Type B pancreatic cell (in vitro differentiated cells): ENCODE measurements at regions not wholly inside any gene's neighbourhood (a gene's known extent, or its start where the extent isn't known, plus 50 kb on each side); places are given as distances from the start of the nearest gene placed in this dataset.
A peak's percentile ranks its signal among the peaks of the same experiment; 100 is the strongest.
"Not testable (repeated sequence)": the region's sequence is repeated elsewhere in the genome, so short reads cannot be mapped to it uniquely, and the experiment has no call there.

Experiments used
- DNase-seq: peaks from one replicate; pipeline ENCODE4 v3.0.0; 2021; ENCODE audit warnings: mixed read lengths; ENCODE audit not compliant: unreplicated experiment; ENCODE audit errors: extremely low spot score
- H3K27ac Mint-ChIP-seq: 2 replicates; pipeline ENCODE4 v1.8.0; 2021; ENCODE audit warnings: mild to moderate bottlenecking, mixed read lengths
- H3K27me3 Mint-ChIP-seq: 2 replicates; pipeline ENCODE4 v1.8.0; 2021; ENCODE audit warnings: mixed read lengths
- H3K36me3 Mint-ChIP-seq: 2 replicates; pipeline ENCODE4 v1.8.0; 2021; ENCODE audit warnings: mixed read lengths
- H3K4me1 Mint-ChIP-seq: one replicate; pipeline ENCODE4 v1.8.0; 2021; ENCODE audit warnings: mixed read lengths; ENCODE audit not compliant: unreplicated experiment
- H3K4me3 Mint-ChIP-seq: 2 replicates; pipeline ENCODE4 v1.8.0; 2021; ENCODE audit warnings: mild to moderate bottlenecking, mixed read lengths
- H3K9me3 Mint-ChIP-seq: 2 replicates; pipeline ENCODE4 v1.8.0; 2021; ENCODE audit warnings: mixed read lengths
- TF ChIP-seq, protein P1 (sequence below): fragments of 200-600 bp; sonication (generic); conservative IDR thresholded peaks from 2 replicates; pipeline ENCODE4 v1.5.0; 2021; ENCODE audit warnings: antibody characterized with exemption, mild to moderate bottlenecking

DNA sequence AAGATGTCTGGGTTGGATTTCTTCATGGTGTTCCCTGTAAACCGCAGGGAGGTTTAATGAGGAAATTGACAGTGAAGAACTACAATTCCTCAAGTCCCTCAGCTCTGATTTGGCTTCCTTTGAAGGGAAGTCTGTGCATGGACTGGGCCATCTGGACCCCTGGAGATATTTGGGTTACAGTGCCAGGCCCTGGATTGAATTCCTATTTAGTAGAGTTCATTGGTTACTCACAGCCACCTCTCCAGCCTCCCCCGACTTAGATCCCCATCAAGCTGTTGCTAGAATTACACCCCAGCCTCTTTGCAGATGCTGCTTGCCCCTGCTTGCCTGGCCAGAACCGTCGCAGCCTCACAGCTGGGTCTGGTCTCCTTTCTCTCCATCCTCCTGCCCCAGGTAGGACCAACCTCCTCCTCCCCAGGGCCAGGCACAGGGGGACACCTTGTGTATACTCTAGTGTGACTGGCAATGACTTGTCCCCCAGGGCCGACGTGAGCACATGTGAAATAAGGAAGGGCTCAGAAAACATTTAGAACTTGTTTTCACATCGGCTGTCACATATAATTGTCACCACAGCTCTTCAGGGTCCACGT lies 93.2 kb upstream of the LRPAP1 start:
- H3K36me3 Mint-ChIP-seq, H3K27ac Mint-ChIP-seq, H3K9me3 Mint-ChIP-seq, H3K4me3 Mint-ChIP-seq, DNase-seq: not testable (repeated sequence)
- Mint-ChIP-seq H3K4me1 (peaks cover 25% of the 10 kb centered on the region), H3K27me3 (peaks cover 20% of the 10 kb centered on the region)

DNA sequence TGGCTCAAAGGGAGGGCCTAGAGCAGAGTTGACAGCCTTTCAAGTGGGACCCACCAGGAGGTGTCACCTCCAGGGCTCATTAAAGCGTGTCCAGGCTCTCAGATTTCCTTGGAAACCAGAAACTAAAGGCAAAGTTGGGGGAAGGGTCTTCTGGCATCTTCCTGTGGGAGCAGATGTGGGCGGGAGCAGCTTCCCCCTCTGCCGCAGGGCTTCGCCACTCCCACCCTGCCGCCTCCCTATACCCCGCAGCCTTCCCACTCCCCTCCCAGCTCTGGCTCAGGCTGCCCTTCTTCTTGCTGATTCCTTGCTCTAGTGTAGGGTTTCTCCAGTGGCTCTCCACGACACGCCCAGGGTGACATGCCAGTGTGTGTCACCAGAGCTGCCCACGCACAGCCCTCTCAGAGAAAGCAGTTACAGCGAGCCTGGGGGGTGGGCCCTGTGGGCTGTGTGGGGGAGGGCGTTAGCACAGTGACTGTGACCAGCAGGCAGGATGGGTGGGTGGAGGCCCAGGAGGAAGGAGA lies 91.6 kb upstream of the LRPAP1 start:
- peak overlapping the region; percentile 47 for H3K4me3 Mint-ChIP-seq
- H3K36me3 Mint-ChIP-seq, H3K9me3 Mint-ChIP-seq, DNase-seq: not testable (repeated sequence)
- H3K4me1 Mint-ChIP-seq, result peaks cover 25% of the 10 kb centered on the region
- H3K27ac Mint-ChIP-seq, result peak overlapping the region; percentile 59
- H3K27me3 Mint-ChIP-seq, result peaks cover 19% of the 10 kb centered on the region

DNA sequence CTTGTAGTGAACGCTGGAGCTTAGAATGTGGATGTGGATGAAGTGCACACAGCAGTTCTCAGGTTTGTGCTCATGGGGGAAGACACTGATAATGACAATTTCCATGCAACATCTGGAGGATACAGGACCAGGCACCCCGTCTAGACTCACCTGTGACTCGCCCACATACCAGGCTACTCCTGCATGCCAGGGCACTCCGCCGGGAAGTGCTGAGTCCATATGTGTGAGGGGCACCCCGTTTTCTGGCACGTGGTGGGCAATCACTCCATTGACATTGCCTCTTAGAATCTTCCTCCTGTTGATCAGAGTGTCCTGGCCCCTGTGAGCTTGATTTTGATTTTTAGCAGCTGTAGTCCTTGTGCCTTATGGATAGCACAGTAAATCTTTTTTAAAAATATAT lies 90.9 kb upstream of the LRPAP1 start:
- no peaks in the 10 kb centered on the region for H3K36me3 Mint-ChIP-seq
- DNase-seq, result no peak
- H3K4me3 Mint-ChIP-seq, result no peak overlapping the region
- H3K27ac Mint-ChIP-seq, result no peak overlapping the region
- TF ChIP-seq, protein P1, sequence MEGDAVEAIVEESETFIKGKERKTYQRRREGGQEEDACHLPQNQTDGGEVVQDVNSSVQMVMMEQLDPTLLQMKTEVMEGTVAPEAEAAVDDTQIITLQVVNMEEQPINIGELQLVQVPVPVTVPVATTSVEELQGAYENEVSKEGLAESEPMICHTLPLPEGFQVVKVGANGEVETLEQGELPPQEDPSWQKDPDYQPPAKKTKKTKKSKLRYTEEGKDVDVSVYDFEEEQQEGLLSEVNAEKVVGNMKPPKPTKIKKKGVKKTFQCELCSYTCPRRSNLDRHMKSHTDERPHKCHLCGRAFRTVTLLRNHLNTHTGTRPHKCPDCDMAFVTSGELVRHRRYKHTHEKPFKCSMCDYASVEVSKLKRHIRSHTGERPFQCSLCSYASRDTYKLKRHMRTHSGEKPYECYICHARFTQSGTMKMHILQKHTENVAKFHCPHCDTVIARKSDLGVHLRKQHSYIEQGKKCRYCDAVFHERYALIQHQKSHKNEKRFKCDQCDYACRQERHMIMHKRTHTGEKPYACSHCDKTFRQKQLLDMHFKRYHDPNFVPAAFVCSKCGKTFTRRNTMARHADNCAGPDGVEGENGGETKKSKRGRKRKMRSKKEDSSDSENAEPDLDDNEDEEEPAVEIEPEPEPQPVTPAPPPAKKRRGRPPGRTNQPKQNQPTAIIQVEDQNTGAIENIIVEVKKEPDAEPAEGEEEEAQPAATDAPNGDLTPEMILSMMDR, result no peak
- peaks cover 25% of the 10 kb centered on the region for H3K4me1 Mint-ChIP-seq
- peaks cover 25% of the 10 kb centered on the region for H3K27me3 Mint-ChIP-seq
- H3K9me3 Mint-ChIP-seq, result peaks cover 14% of the 10 kb centered on the region

DNA sequence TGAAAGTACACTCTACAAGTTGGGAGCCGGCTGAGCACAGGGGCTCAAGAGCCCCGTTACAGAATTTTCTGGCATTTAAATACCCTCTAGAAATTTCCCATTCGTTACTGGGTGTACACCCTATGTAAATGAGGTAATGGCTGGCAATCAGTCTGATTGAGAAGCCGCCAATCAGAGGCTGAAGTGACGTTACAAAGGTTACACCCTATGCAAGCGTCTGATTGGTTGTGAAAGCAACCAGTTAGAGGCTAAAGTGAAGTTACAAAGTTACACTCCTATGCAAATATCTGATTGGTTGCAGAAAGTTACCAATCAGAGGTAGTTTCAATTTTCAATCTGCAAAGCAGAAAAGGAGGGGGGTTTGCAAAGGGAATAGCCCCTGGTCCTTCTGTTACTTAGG lies 88.1 kb upstream of the LRPAP1 start:
- not testable (repeated sequence) for H3K36me3 Mint-ChIP-seq, H3K27ac Mint-ChIP-seq
- H3K27me3 Mint-ChIP-seq, result peaks cover 30% of the 10 kb centered on the region

DNA sequence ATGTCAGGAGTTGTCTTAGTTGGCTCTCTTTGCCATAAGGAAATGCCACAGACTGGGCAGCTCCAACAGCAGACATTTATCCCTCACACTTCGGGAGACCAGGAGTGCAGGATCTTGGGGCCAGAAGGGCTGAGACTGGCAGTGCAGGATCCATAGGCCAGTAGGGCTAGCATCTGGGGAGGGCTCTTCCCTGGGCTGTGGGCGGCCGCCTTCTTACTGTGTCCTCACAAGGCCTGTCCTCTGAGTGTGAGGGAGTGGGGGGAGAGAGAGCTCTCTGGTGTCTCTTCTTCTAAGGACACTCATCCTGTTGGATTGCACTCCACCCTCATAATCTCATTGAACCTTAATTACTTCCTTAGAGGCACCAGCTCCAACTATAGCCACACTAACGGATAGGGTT lies 87.5 kb upstream of the LRPAP1 start:
- H3K36me3 Mint-ChIP-seq, DNase-seq, H3K27ac Mint-ChIP-seq, H3K4me3 Mint-ChIP-seq: not testable (repeated sequence)
- peaks cover 15% of the 10 kb centered on the region for H3K4me1 Mint-ChIP-seq
- H3K9me3 Mint-ChIP-seq, result peaks cover 15% of the 10 kb centered on the region
- peaks cover 24% of the 10 kb centered on the region for H3K27me3 Mint-ChIP-seq

More for the DNA sequence above, 88.1 kb upstream of the LRPAP1 start:
- H3K9me3 Mint-ChIP-seq, result peaks cover 15% of the 10 kb centered on the region
- H3K4me3 Mint-ChIP-seq, DNase-seq: not testable (repeated sequence)
- H3K4me1 Mint-ChIP-seq, result peaks cover 21% of the 10 kb centered on the region

DNA sequence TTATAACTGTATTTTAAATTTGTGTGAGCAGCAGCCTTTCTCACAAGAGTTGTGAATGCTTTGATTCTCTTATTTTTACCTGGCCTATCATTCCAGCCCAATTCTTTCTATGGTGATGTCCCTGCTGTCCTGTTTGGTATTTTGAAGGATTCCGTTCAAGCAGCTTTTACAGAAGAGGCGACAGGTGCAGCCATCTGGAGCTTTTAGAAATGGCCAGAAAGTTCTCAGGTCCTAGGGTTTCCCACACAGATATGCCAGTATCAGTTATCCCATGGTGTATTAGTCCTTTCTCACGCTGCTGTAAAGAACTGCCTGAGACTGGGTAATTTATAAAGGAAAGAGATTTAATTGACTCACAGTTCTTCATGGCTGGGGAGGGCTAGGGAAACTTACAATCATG lies 86.1 kb upstream of the LRPAP1 start:
- not testable (repeated sequence) for H3K4me3 Mint-ChIP-seq, DNase-seq, H3K36me3 Mint-ChIP-seq, H3K27ac Mint-ChIP-seq
- peaks cover 14% of the 10 kb centered on the region for H3K4me1 Mint-ChIP-seq
- peaks cover 24% of the 10 kb centered on the region for H3K27me3 Mint-ChIP-seq
- H3K9me3 Mint-ChIP-seq, result peaks cover 15% of the 10 kb centered on the region

DNA sequence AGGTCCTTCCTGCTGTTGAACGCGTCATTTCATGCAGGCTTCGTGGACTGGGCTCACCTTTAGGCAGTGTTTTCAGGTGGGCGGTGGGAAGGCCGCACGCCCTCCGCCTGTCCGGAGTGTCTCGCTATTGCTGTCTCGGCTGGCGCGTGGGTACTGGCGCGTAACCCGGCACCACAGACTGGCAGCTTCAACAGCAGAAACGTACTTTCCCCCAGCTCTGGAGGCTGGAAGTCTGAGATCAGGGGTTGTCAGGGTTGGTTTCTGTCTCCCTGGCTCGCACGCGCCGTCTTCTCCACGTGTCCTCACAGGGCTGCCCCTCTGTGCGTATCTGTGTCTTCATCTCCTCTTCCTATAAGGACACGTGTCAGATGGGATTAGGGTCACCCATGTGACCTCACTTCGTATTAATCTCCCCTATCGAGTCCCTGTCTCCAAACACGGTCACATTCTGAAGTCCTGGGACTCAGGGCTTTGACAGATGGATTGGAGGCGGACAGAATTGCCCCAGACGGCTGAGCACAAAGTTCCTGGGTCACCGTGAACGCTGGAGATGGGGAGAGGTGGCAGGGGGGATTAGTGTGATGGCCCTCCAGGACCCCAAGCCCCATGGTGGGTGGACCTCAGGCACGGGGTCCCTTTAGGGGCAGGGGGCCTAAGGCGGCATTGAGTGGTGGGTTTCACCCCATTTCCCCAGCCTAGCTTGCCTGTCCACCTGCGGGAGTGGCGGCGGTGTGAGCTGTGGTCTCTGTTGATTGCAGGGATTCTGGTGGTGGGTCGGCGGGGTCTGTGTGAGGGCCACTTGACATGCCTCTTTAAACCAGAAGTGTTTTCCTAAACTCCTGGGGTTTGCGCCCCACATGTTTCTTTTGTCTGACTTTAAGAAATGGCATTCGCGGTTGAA lies 83.4 kb upstream of the LRPAP1 start:
- TF ChIP-seq, protein P1, result no peak
- peak; percentile 59 for DNase-seq
- H3K27me3 Mint-ChIP-seq, result peaks cover 21% of the 10 kb centered on the region
- no peak overlapping the region for H3K4me3 Mint-ChIP-seq
- H3K9me3 Mint-ChIP-seq, result peaks cover 7% of the 10 kb centered on the region
- no peaks in the 10 kb centered on the region for H3K36me3 Mint-ChIP-seq
- H3K27ac Mint-ChIP-seq, result no peak overlapping the region
- H3K4me1 Mint-ChIP-seq, result peaks cover 5% of the 10 kb centered on the region

DNA sequence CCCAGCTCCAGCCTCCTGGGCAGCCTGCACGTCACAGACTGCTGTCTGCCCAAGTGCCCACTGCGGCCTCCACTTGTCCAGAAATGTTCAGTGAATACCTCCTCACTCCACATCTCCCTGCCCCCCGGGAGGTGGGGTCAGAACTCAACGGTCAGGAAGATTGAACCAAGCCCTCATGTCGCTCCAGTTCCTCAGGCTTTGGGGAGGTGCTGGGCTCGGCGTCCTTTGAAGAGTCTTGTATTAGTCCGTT lies 82.4 kb upstream of the LRPAP1 start:
- DNase-seq, result no peak
- H3K4me1 Mint-ChIP-seq, result peaks cover 5% of the 10 kb centered on the region
- H3K9me3 Mint-ChIP-seq, result peaks cover 7% of the 10 kb centered on the region
- H3K27ac Mint-ChIP-seq, result no peak overlapping the region
- TF ChIP-seq, protein P1, result no peak
- no peak overlapping the region for H3K4me3 Mint-ChIP-seq
- no peaks in the 10 kb centered on the region for H3K36me3 Mint-ChIP-seq
- H3K27me3 Mint-ChIP-seq, result peaks cover 21% of the 10 kb centered on the region
